ENCODE measurements at regions not wholly inside any gene's neighbourhood (a gene's known extent, or its start where the extent isn't known, plus 50 kb on each side); places are given as distances from the start of the nearest gene placed in this dataset.
"Not testable (repeated sequence)": the region's sequence is repeated elsewhere in the genome, so short reads cannot be mapped to it uniquely, and the experiment has no call there.

DNA sequence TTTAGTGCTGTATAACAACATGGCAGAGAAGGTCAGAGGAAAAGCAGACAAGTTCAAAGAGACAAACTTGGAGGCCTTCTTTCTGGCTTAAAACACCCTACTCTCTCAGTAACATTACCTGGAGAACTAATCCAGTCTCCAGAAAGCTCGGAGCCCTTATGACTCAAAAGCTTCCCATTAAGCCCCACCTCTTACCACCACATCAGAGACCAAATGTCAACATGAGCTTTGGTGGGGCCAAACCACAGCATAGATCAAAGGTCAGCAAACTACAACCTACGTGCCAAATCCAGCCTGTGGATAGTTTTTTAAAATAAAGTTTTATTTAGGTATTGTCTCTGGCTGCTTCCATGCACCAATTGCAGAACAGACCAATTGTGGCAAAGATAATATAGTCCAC, 589.9 kb downstream of the DNAH5 start:
- 74% methylated on average over 2 of the region's 2 CpGs for WGBS
- no peak overlapping the region for H3K4me3 ChIP-seq (ENCODE audit: low read length in 2 of 2)
- H3K27me3 ChIP-seq (ENCODE audit: control insufficient read depth in 2 of 2, insufficient read depth in 1 of 2, low read length in 1 of 2) = no peaks in the 10 kb centered on the region
- H3K36me3 ChIP-seq (ENCODE audit: control insufficient read depth in 2 of 2, insufficient read depth in 2 of 2, low read length in 1 of 2) = no peaks in the 10 kb centered on the region
- H3K9me3 ChIP-seq (ENCODE audit: control insufficient read depth in 2 of 2, insufficient read depth in 1 of 2, low read length in 1 of 2) = no peaks in the 10 kb centered on the region
- no peaks in the 10 kb centered on the region for H3K4me1 ChIP-seq (ENCODE audit: control insufficient read depth in 2 of 2, insufficient read depth in 2 of 2, low read length in 2 of 2)
- DNase-seq (ENCODE audit: low read depth in 6 of 9, low spot score in 9 of 9) = no peak
- no peak overlapping the region for H3K27ac ChIP-seq (ENCODE audit: low read depth in 1 of 2, low read length in 1 of 2)

DNA sequence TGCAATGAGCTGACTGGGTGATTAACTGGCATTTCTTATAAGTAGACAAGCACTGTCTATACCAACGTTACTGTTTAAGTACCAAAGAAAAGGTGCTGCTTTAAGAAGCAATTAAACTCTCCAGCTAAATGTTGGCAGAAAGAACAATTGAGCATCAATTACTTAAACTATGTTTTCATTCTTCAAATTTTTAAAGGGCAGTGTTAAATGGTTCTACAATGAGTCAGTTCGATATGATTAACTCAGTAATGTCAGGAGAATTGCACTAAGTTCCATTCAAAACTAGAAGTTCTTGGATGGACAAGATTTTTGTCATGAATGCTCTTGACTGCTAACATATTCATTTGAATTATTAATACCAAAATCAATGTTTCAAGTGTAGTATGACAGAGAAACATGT, 593.7 kb downstream of the DNAH5 start:
- WGBS = 80% methylated on average over 2 of the region's 2 CpGs
- Histone ChIP-seq H3K9me3 (ENCODE audit: control insufficient read depth in 2 of 2, insufficient read depth in 1 of 2, low read length in 1 of 2) (no peaks in the 10 kb centered on the region), H3K27me3 (ENCODE audit: control insufficient read depth in 2 of 2, insufficient read depth in 1 of 2, low read length in 1 of 2) (no peaks in the 10 kb centered on the region), H3K4me3 (ENCODE audit: low read length in 2 of 2) (no peak overlapping the region), H3K4me1 (ENCODE audit: control insufficient read depth in 2 of 2, insufficient read depth in 2 of 2, low read length in 2 of 2) (no peaks in the 10 kb centered on the region), H3K36me3 (ENCODE audit: control insufficient read depth in 2 of 2, insufficient read depth in 2 of 2, low read length in 1 of 2) (no peaks in the 10 kb centered on the region), H3K27ac (ENCODE audit: low read depth in 1 of 2, low read length in 1 of 2) (no peak overlapping the region)
- DNase-seq (ENCODE audit: low read depth in 6 of 9, low spot score in 9 of 9) = no peak

DNA sequence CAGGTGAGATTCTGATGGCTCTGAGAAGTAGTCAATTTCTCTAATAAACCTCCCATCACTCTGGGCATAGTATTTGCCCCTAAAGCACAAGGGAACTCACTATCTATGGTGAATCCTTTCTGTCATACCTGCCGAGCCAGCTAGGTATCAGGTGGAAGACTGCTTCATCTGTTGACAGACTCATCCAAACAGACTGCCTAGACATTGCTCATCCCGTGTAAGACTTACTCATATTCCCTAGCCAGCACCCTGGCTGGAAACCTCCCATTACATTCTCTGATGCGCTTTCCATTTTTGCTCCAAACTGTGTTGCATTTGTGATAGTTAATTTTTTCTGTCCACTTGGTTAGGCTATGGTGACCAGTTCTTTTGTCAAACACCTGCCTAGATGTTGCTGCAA, 595.9 kb downstream of the DNAH5 start:
- no peaks in the 10 kb centered on the region for H3K36me3 ChIP-seq (ENCODE audit: control insufficient read depth in 2 of 2, insufficient read depth in 2 of 2, low read length in 1 of 2)
- no peak overlapping the region for H3K4me3 ChIP-seq (ENCODE audit: low read length in 2 of 2)
- DNase-seq (ENCODE audit: low read depth in 6 of 9, low spot score in 9 of 9) = no peak
- no peaks in the 10 kb centered on the region for H3K9me3 ChIP-seq (ENCODE audit: control insufficient read depth in 2 of 2, insufficient read depth in 1 of 2, low read length in 1 of 2)
- no peak overlapping the region for H3K27ac ChIP-seq (ENCODE audit: low read depth in 1 of 2, low read length in 1 of 2)
- no peaks in the 10 kb centered on the region for H3K27me3 ChIP-seq (ENCODE audit: control insufficient read depth in 2 of 2, insufficient read depth in 1 of 2, low read length in 1 of 2)
- WGBS = 91% methylated on average over 3 of the region's 3 CpGs
- no peaks in the 10 kb centered on the region for H3K4me1 ChIP-seq (ENCODE audit: control insufficient read depth in 2 of 2, insufficient read depth in 2 of 2, low read length in 2 of 2)

DNA sequence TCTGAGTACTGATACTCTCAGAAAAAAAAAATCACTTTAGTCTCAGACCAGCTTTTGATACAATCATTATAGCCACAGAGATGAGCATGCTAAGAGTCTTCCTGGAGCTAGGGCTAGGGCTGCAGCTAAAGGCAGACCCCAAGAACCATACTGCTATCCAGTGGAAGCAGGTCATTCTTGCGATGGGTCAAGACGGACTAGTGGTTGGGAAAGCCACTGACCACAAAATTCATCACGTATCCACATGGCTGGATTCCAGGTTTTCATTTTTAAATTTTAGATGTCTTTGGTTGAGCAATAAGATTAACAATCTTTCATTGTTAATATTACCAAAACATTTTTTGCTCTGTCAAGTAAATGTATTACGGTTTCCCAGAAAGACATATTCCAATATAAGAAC, 598.1 kb downstream of the DNAH5 start:
- H3K9me3 ChIP-seq (ENCODE audit: control insufficient read depth in 2 of 2, insufficient read depth in 1 of 2, low read length in 1 of 2) = no peaks in the 10 kb centered on the region
- no peak overlapping the region for H3K27ac ChIP-seq (ENCODE audit: low read depth in 1 of 2, low read length in 1 of 2)
- no peak for DNase-seq (ENCODE audit: low read depth in 6 of 9, low spot score in 9 of 9)
- H3K36me3 ChIP-seq (ENCODE audit: control insufficient read depth in 2 of 2, insufficient read depth in 2 of 2, low read length in 1 of 2) = no peaks in the 10 kb centered on the region
- no peaks in the 10 kb centered on the region for H3K27me3 ChIP-seq (ENCODE audit: control insufficient read depth in 2 of 2, insufficient read depth in 1 of 2, low read length in 1 of 2)
- no peaks in the 10 kb centered on the region for H3K4me1 ChIP-seq (ENCODE audit: control insufficient read depth in 2 of 2, insufficient read depth in 2 of 2, low read length in 2 of 2)
- H3K4me3 ChIP-seq (ENCODE audit: low read length in 2 of 2) = no peak overlapping the region
- 97% methylated on average over 4 of the region's 4 CpGs for WGBS

DNA sequence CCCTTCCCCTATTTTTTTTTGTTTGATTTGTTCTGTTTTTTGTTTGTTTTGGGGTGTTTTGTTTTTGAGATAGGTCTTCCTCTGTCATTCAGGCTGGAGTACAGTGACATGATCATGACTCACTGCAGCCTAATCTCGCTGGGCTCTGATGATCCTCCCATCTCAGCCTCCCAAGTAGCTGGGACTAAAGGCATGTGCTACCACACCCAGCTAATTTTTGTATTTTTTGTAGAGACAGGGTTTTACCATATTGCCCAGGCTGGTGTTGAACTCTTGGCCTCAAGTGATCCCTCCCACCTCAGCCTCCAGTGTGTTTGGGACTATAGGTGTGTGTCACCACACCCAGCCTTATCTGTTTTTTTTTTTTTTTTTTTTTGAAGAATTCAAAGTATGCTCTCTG, 605.4 kb downstream of the DNAH5 start:
- no peaks in the 10 kb centered on the region for H3K9me3 ChIP-seq (ENCODE audit: control insufficient read depth in 2 of 2, insufficient read depth in 1 of 2, low read length in 1 of 2)
- no peaks in the 10 kb centered on the region for H3K27me3 ChIP-seq (ENCODE audit: control insufficient read depth in 2 of 2, insufficient read depth in 1 of 2, low read length in 1 of 2)
- H3K4me1 ChIP-seq (ENCODE audit: control insufficient read depth in 2 of 2, insufficient read depth in 2 of 2, low read length in 2 of 2) = no peaks in the 10 kb centered on the region
- no peak overlapping the region for H3K4me3 ChIP-seq (ENCODE audit: low read length in 2 of 2)
- no peak for DNase-seq (ENCODE audit: low read depth in 6 of 9, low spot score in 9 of 9)
- no peak overlapping the region for H3K27ac ChIP-seq (ENCODE audit: low read depth in 1 of 2, low read length in 1 of 2)
- H3K36me3 ChIP-seq (ENCODE audit: control insufficient read depth in 2 of 2, insufficient read depth in 2 of 2, low read length in 1 of 2) = no peaks in the 10 kb centered on the region
- WGBS = 44% methylated on average over 1 of the region's 1 CpG

DNA sequence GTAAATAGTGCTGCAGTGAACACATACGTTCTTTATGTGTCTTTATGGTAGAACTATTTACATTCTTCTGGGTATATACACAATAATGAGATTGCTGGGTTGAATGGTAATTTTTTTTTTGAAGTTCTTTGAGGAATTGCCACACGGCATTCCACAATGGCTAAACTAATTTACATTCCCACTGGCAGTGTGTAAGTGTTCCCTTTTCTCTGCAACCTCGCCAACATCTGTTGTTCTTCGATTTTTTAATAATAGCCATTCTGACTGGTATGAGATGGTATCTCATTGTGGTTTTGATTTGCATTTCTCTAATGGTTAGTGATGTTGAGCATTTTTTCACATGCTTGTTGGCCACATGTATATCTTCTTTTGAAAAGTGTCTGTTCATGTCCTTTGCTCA, 609.5 kb downstream of the DNAH5 start:
- H3K9me3 ChIP-seq (ENCODE audit: control insufficient read depth in 2 of 2, insufficient read depth in 1 of 2, low read length in 1 of 2); H3K27me3 ChIP-seq (ENCODE audit: control insufficient read depth in 2 of 2, insufficient read depth in 1 of 2, low read length in 1 of 2); H3K27ac ChIP-seq (ENCODE audit: low read depth in 1 of 2, low read length in 1 of 2); H3K36me3 ChIP-seq (ENCODE audit: control insufficient read depth in 2 of 2, insufficient read depth in 2 of 2, low read length in 1 of 2); DNase-seq (ENCODE audit: low read depth in 6 of 9, low spot score in 9 of 9); H3K4me1 ChIP-seq (ENCODE audit: control insufficient read depth in 2 of 2, insufficient read depth in 2 of 2, low read length in 2 of 2); H3K4me3 ChIP-seq (ENCODE audit: low read length in 2 of 2): not testable (repeated sequence)
- WGBS = 81% methylated on average over 4 of the region's 4 CpGs

DNA sequence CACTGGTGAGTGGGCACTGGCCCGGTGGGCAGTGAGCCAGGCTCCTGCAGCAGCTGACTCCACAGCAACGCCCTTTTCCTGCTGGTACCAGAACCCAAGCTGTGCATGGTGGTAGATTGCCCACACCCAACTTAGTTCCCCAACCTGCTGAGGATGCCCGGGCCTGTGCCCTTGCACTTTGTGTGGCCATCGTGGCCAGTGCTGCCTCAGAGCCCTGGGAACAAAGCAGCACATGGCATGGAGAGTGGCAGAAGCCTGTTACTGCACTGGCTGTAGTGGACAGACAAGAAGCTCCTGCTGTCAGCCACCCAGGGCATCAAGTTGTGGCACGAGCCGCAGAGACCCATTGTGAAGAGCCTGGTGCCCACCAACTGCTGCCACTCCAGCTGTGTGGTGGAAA, 612.9 kb downstream of the DNAH5 start:
- 86% methylated on average over 6 of the region's 6 CpGs for WGBS
- H3K27me3 ChIP-seq (ENCODE audit: control insufficient read depth in 2 of 2, insufficient read depth in 1 of 2, low read length in 1 of 2) = no peaks in the 10 kb centered on the region
- H3K4me3 ChIP-seq (ENCODE audit: low read length in 2 of 2) = no peak overlapping the region
- no peaks in the 10 kb centered on the region for H3K4me1 ChIP-seq (ENCODE audit: control insufficient read depth in 2 of 2, insufficient read depth in 2 of 2, low read length in 2 of 2)
- H3K27ac ChIP-seq (ENCODE audit: low read depth in 1 of 2, low read length in 1 of 2) = no peak overlapping the region
- no peak for DNase-seq (ENCODE audit: low read depth in 6 of 9, low spot score in 9 of 9)
- H3K9me3 ChIP-seq (ENCODE audit: control insufficient read depth in 2 of 2, insufficient read depth in 1 of 2, low read length in 1 of 2) = peaks cover 0 to 8% of the 10 kb centered on the region in 2 donors
- no peaks in the 10 kb centered on the region for H3K36me3 ChIP-seq (ENCODE audit: control insufficient read depth in 2 of 2, insufficient read depth in 2 of 2, low read length in 1 of 2)

DNA sequence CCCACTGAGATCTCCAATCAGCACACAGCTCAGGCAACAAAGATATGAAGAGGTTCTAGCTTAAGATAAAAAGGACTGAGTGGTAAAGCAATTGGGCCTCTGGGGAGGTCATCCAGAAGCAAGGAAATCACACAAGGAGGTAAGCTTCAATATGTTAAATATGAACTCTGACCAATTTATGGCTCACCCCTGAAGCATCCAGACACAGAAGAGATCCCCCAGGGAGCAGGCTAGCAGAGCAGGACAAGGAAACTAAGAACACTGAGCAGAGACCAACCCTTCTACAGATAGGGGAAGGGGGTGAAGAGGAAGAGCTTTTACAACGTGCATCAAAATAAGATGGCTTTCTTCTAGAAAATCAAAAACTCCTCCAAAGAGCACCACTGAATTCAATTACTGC, 616.2 kb downstream of the DNAH5 start:
- no peaks in the 10 kb centered on the region for H3K36me3 ChIP-seq (ENCODE audit: control insufficient read depth in 2 of 2, insufficient read depth in 2 of 2, low read length in 1 of 2)
- no peaks in the 10 kb centered on the region for H3K4me1 ChIP-seq (ENCODE audit: control insufficient read depth in 2 of 2, insufficient read depth in 2 of 2, low read length in 2 of 2)

DNA sequence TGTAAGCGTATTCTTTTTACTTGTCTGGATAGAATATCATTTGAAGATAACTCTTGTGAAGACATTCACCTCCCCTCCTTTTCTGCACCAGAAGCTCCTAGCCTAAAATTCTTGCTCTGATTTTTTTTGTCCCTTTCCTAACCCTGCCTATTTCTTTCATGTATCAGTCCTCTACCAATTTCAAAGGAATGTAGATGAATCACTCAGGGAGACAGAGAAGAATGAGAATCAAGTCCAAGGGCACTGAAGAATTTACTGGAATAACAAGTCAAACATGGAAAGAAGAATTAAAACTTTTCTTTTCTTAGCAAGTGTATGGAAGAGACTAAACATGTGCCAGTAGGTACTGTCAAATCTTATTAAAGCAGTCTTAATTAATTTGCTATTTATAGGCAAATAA, 618.7 kb downstream of the DNAH5 start:
- 49% methylated on average over 1 of the region's 1 CpG for WGBS
- no peak overlapping the region for H3K4me3 ChIP-seq (ENCODE audit: low read length in 2 of 2)
- H3K27ac ChIP-seq (ENCODE audit: low read depth in 1 of 2, low read length in 1 of 2) = no peak overlapping the region
- H3K27me3 ChIP-seq (ENCODE audit: control insufficient read depth in 2 of 2, insufficient read depth in 1 of 2, low read length in 1 of 2) = no peaks in the 10 kb centered on the region
- DNase-seq (ENCODE audit: low read depth in 6 of 9, low spot score in 9 of 9) = no peak
- H3K36me3 ChIP-seq (ENCODE audit: control insufficient read depth in 2 of 2, insufficient read depth in 2 of 2, low read length in 1 of 2) = no peaks in the 10 kb centered on the region
- H3K4me1 ChIP-seq (ENCODE audit: control insufficient read depth in 2 of 2, insufficient read depth in 2 of 2, low read length in 2 of 2) = no peaks in the 10 kb centered on the region
- no peaks in the 10 kb centered on the region for H3K9me3 ChIP-seq (ENCODE audit: control insufficient read depth in 2 of 2, insufficient read depth in 1 of 2, low read length in 1 of 2)

More for the DNA sequence above, 616.2 kb downstream of the DNAH5 start:
- H3K27me3 ChIP-seq (ENCODE audit: control insufficient read depth in 2 of 2, insufficient read depth in 1 of 2, low read length in 1 of 2) = no peaks in the 10 kb centered on the region
- 96% methylated on average over 1 of the region's 1 CpG for WGBS
- no peak for DNase-seq (ENCODE audit: low read depth in 6 of 9, low spot score in 9 of 9)
- peaks cover 0 to 8% of the 10 kb centered on the region in 2 donors for H3K9me3 ChIP-seq (ENCODE audit: control insufficient read depth in 2 of 2, insufficient read depth in 1 of 2, low read length in 1 of 2)
- H3K27ac ChIP-seq (ENCODE audit: low read depth in 1 of 2, low read length in 1 of 2) = no peak overlapping the region
- no peak overlapping the region for H3K4me3 ChIP-seq (ENCODE audit: low read length in 2 of 2)

DNA sequence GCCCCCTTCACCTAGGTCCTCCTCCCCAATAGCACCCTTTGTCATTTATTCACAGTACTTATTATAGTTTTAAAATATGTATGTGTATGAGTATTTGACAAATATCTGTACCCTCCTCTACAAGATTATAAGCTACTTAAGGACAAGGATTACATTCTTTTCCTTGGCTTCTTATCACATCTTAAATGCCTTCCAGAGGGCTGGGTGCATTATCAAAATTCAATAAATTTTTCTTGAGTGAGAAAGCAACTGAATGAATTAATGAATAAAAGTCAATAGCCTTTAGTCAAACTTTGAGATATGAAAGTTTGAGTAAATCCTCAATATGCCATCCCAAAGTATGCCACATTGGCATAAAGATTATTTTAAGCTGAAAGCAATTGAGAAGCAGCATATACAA, 621.7 kb downstream of the DNAH5 start:
- no peak overlapping the region for H3K4me3 ChIP-seq (ENCODE audit: low read length in 2 of 2)
- no peak overlapping the region for H3K27ac ChIP-seq (ENCODE audit: low read depth in 1 of 2, low read length in 1 of 2)
- no peaks in the 10 kb centered on the region for H3K4me1 ChIP-seq (ENCODE audit: control insufficient read depth in 2 of 2, insufficient read depth in 2 of 2, low read length in 2 of 2)
- H3K27me3 ChIP-seq (ENCODE audit: control insufficient read depth in 2 of 2, insufficient read depth in 1 of 2, low read length in 1 of 2) = no peaks in the 10 kb centered on the region
- H3K36me3 ChIP-seq (ENCODE audit: control insufficient read depth in 2 of 2, insufficient read depth in 2 of 2, low read length in 1 of 2) = no peaks in the 10 kb centered on the region
- DNase-seq (ENCODE audit: low read depth in 6 of 9, low spot score in 9 of 9) = no peak
- no peaks in the 10 kb centered on the region for H3K9me3 ChIP-seq (ENCODE audit: control insufficient read depth in 2 of 2, insufficient read depth in 1 of 2, low read length in 1 of 2)

All from thymus (tissue), 11 donors.